TTC549 (cell line): ENCODE measurements at regions not wholly inside any gene's neighbourhood (a gene's known extent, or its start where the extent isn't known, plus 50 kb on each side); places are given as distances from the start of the nearest gene placed in this dataset.
"Not testable (repeated sequence)": the region's sequence is repeated elsewhere in the genome, so short reads cannot be mapped to it uniquely, and the experiment has no call there.

Experiments
- FAIRE-seq: peaks from 2 replicates; lab custom pipeline; 2012; peaks lifted over from hg19 to GRCh38; lab: Jason Lieb, UNC

GRCh38 chr11:127943152-127943551, 644.2 kb downstream of the ETS1 start:
- no peak for FAIRE-seq

DNA sequence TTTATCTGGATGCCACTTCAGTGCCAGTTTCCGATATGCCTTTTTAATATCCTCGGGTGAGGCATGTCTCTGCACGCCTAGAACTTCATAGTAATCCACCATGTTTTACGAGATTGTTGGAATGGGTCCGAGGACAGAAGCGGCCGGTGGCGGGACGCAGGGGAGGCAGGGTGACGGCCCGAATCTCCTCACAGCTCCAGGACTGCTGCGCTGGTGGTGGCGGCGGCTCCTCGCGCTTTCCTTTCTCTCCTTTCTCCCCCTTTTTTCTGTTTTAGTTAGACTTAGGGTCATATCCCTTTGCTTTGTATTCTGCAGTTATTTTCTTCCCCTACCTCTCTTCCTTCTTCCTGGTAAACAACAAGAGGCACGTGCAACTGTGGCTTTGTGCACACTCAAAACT, 645.8 kb downstream of the ETS1 start:
- not testable (repeated sequence) for FAIRE-seq

DNA sequence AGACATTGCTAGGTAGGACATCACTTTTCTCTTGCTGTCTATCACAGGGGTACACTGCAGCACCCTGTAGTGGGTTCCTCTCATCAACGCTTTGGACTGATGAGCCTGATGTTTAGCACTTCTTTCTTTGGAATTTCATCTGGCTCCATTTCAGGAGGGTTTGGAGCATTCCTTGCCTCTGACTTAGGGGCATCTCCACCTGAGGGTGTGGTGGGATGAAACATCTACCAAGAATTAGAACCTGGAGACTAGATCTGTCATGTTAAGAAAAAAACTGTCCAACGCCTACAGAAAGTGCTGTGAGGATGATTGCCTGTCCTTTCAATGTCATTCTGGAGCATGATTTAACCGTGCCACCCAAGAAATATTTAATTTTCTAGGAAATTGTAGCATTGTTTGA, 648.4 kb downstream of the ETS1 start:
- no peak for FAIRE-seq

GRCh38 chr11:127935081-127935480, 652.3 kb downstream of the ETS1 start:
- no peak for FAIRE-seq

DNA sequence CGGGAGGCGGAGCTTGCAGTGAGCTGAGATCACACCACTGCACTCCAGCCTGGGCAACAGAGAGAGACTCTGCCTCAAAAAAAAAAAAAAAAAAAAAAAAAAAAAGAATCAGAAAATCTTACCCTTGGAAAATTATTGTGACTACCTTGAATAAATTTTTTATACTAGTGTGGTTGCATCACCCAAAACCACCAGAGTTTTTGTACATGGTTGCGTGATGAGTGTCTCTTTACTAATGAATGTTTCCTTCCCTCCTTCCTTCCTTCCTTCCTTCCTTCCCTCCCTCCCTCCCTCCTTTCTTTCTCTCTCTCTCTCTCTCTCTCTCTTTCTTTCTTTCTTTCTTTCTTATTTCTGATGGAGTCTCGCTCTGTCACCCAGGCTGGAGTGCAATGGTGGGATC, 653.4 kb downstream of the ETS1 start:
- FAIRE-seq, result not testable (repeated sequence)

DNA sequence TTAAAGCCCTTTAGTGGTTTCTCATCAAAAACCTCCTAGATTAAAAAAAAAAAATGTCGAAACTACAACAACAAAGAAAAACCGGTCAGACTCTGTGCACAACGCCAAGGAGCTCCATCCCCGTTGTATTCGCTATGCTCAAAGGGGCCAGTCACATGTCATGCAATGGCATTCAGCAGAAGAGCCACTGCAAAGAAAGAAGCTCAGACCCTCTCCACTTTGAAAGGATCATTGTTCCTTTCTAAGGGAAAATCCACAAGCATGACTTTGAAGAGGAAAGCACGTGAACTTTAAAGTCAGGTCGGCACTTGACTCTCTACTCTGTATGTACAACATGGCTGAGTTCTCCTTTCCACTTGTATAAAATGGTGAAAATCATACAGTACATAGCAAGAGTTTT, 655.6 kb downstream of the ETS1 start:
- no peak for FAIRE-seq

GRCh38 chr11:127926721-127927120, 660.6 kb downstream of the ETS1 start:
- no peak for FAIRE-seq

DNA sequence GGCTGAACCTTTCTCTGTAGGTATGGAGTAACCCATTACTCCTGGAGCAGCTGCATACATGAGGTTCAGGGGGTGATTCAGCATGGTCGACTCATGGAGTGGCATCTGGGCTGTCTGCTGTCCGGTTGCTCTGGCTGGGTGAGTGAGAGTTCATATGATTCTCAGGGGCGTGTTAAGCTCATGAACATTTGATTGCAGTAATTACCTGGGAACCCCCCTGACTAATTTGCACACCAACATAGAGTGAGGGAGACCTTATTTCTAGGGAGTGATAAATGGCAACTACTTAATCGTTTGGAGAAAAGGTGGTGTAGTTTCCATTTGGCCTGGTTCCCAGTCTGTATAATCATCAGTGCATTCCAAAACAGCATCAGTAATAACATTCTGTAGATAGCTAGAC, 661.9 kb downstream of the ETS1 start:
- no peak for FAIRE-seq

GRCh38 chr11:127919206-127920000, 668.0 kb downstream of the ETS1 start:
- FAIRE-seq, result no peak

DNA sequence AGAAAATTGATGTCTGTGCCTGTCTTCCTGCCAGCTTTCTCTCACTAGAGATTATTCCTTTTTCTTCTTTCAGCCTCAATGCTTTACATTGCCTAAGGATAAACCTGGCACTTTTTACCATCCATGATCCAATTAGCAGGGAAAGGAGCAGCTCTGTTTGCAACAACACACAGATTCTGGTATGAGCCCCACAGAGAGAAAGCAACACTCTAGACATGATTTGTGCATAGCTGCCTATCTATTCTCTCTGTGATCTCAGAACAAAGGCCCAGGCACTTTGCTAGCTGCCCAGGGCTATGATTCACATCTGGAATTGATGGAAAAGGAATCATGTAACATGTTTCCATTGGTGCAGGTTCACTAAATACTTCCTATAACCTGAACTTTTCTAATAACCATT, 685.0 kb downstream of the ETS1 start:
- no peak for FAIRE-seq

DNA sequence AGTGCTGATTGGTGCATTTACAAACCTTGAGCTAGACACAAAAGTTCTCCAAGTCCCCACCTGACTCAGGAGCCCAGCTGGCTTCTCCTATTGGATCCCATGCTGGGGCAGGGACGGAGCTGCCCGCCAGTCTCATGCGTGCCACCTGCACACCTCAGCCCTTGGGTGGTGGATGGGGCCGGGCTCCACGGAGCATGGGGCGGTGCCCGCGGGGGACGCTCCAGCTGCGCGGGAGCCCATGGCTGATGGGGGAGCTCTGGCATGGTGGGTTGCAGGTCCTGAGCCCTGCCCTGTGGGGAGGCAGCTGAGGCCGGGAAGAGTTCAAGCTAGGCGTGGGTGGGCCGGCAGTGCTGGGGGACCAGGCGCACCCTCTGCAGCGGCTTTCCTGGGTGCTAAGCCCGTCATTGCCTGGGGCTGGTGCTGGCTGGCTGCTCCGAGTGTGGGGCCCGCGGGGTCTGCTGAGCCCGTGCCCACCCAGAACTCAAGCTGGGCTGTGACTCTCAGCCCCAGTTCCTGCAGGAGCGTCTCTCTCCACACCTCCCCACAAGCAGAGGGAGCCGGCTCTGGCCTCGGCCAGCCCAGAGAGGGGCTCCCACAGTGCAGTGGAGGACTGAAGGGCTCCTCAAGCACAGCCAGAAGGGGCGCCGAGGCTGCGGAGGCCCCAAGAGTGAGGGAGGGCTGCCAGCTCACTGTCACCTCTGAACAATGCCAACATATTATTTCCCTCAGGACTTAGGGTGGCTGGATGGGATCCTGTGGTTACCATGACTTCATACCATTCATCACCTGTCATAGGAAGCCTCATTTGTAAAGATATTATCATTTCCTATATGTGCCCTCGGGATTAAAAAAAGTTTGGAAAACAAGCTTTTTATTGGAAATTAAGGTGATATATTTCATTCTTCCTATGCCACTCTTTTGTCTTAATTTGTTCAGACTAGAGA, 688.7 kb downstream of the ETS1 start:
- no peak for FAIRE-seq

GRCh38 chr11:127895776-127896175, 691.6 kb downstream of the ETS1 start:
- no peak for FAIRE-seq

- no peak for FAIRE-seq
These were observed 693.0 kb downstream of the ETS1 start for GRCh38 chr11:127894316-127894715.

DNA sequence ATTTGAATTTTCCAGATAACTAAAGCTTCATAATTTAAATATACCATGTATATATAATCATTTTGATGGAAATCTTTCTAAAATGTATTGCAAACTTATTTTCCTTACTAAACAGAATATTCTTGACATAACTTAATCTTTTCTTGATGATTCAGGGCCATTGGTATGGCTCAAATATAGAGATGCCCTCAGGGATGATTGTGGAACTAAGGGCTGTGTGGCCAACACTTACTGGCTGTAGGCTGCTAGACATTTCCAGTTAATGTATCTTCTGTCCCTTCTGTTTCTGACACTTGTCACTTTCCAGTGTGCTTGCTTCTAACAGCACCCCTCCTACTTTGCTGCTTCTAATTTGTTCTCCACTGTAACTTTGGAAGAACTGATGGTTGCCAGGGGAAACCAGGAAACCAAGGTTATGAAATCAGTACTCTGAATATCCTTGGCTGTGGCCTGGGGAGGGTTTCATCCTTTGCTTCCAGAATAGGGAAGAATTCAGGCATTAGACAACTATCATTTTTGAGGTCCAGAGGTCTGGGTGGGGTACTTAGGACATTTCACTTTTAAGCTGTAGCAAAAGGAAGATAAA, 697.2 kb downstream of the ETS1 start:
- FAIRE-seq, result no peak

DNA sequence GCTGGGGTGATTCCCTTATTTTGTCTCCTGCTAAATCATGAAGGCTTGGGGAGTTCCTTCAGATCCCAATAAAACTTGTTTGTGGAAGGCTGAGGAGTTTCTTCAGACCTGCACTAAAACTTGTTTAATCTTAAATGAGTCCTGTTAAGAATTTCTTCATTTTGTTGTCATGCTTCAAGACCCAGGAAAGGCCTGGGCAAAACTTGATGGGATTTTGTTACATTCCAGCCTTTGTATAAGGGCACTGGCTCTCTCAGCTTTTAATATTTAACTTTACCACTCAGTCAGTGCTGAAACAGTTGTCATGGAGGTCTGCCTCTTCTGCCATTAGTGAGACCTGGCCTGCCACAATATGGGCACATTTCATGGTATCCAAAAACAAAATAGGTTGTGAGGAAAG, 699.0 kb downstream of the ETS1 start:
- FAIRE-seq, result no peak

DNA sequence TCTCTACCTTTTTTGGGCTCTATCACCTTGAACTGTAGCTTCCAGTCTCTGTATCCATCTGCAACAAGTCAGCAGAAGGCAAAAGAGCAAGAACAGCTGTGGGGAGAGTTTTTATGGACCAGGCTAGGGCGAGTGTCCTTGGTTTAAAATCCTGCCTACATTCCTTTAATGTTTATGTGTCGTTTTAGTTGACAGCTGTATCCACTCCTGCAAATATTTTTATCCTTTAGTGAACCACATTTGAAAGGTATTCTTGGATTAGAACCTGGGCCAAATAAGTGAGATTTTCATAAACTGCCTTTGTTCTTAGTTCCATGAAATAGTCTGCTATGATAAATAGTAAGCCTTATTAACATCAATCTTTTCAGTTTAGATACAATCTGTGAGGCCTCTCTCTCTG, 712.2 kb downstream of the ETS1 start:
- FAIRE-seq, result no peak

GRCh38 chr11:127873478-127873877, 713.9 kb downstream of the ETS1 start:
- FAIRE-seq, result no peak

- no peak for FAIRE-seq
These were observed 721.2 kb downstream of the ETS1 start for GRCh38 chr11:127866109-127866508.

DNA sequence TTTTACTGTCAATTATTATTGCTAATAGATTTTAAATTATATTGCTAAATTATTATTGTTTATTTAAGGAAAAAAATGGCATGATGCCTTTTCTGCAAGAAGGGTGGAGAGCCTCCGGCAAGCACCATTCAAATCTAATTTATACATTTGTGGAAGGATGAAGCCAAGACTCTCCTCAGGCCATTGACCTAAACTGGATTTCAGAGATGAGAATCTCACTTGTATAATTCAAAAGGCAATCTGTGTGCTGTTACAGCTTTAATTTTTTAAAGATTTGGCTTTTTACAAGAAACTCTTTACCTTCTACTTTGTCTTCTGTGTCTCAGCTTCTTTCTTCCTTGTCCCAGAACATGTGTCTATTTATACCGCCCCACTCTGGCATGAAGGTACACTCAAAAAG, 722.5 kb downstream of the ETS1 start:
- FAIRE-seq, result no peak

DNA sequence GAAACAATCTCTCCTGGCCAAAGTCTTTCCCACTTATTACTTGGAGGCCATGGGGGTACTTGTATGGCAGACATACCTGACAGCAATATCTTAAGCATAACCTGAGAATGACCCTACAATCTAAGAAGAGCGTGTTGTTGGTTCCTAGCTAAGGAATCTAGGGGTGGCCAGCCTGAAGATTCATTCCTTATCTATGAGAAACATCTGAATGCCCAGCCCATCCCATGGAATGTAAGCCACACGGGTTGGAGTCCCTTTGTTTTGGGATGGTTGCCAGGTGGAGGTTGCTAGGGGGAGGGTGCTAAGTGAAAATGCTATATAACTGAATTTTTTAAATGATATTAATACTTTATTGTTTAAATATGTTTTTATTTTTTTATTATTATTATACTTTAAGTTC, 725.0 kb downstream of the ETS1 start:
- no peak for FAIRE-seq

DNA sequence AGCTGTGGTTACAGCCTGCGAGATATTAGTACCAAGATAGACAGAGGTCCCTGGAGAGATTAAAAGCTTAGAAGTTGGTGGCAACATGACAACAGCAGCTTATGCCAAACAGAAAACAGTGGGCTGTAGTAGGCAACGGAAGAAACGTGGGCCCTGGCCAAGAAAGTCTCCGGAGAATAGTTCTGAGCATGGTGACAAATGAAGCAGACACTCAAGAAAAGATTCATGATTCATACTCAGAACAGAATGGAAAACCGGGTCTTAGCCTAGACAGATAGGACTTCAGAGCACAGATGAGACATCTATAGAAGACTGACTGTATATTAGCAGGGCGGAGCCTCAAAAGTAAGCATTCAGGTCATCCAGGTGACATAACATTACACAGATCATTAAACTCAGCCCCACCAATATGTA, 727.4 kb downstream of the ETS1 start:
- FAIRE-seq, result no peak

- no peak for FAIRE-seq
These were observed 742.5 kb downstream of the ETS1 start for GRCh38 chr11:127844876-127845275.
